ENCODE measurements at regions not wholly inside any gene's neighbourhood (a gene's known extent, or its start where the extent isn't known, plus 50 kb on each side); places are given as distances from the start of the nearest gene placed in this dataset.

DNA sequence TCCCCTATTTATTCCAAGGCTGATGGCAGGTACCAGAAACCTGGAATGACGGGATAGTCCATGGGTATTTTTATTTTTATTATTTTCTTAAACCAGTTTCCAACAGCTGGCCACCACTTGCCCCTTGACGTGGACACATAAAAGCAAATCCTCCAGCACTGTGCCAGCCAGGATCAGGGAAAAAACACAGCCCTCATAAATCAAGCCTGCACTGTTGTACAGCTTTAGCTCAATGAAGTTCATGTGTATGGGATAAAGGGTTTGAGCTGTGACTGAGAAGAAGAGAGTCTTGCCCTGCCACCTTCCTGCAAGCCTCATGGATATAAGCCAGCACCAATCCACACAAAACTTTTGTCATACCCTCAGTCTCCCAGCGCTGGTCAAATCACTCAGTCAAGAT is 303.8 kb upstream of the SPAG17 start:
- no peak for ATAC-seq
- intact Hi-C loops (cut with micrococcal nuclease), result no loop called here

DNA sequence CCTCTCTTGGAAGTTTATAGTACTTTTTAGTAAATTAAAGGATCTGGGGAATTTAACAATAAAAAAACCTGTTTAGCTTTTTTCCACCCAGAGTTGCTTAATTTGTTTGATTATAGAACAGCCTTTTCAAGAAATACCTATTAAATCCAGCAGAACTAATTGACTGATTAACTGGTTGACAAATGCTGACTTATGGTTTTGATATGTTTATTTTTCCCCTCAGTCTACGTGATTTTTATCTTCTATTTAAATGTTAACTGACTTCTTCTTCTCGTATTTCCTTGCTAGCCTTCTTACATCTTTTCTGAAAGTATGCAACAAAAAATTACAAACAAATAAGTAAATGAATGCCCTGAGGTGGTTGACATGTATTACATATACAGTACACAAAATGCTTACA is 302.9 kb upstream of the SPAG17 start:
- Mint-ChIP-seq H3K9me3 (peaks cover 23 to 25% of the 10 kb centered on the region in 2 donors), H3K36me3 (peaks cover 7% of the 10 kb centered on the region), H3K27me3 (ENCODE audit: low read depth in 2 of 2) (no peaks in the 10 kb centered on the region), H3K27ac (no peak overlapping the region), H3K4me3 (no peak overlapping the region), H3K4me1 (no peaks in the 10 kb centered on the region)
- Histone ChIP-seq H3K27ac (ENCODE audit: low read length) (no peak overlapping the region), H3K36me3 (ENCODE audit: control insufficient read depth, insufficient read depth, low read length) (no peaks in the 10 kb centered on the region), H3K4me3 (ENCODE audit: low read length) (no peak overlapping the region), H3K27me3 (ENCODE audit: control insufficient read depth, insufficient read depth, low read length) (no peaks in the 10 kb centered on the region), H3K4me1 (ENCODE audit: control insufficient read depth, insufficient read depth, low read length) (no peaks in the 10 kb centered on the region), H3K9me3 (ENCODE audit: control insufficient read depth, insufficient read depth, low read length) (peaks cover 2% of the 10 kb centered on the region)
- intact Hi-C loops (cut with micrococcal nuclease), result no loop called here
- DNase-seq, result no peak
- TF ChIP-seq, protein P1, sequence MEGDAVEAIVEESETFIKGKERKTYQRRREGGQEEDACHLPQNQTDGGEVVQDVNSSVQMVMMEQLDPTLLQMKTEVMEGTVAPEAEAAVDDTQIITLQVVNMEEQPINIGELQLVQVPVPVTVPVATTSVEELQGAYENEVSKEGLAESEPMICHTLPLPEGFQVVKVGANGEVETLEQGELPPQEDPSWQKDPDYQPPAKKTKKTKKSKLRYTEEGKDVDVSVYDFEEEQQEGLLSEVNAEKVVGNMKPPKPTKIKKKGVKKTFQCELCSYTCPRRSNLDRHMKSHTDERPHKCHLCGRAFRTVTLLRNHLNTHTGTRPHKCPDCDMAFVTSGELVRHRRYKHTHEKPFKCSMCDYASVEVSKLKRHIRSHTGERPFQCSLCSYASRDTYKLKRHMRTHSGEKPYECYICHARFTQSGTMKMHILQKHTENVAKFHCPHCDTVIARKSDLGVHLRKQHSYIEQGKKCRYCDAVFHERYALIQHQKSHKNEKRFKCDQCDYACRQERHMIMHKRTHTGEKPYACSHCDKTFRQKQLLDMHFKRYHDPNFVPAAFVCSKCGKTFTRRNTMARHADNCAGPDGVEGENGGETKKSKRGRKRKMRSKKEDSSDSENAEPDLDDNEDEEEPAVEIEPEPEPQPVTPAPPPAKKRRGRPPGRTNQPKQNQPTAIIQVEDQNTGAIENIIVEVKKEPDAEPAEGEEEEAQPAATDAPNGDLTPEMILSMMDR (IDR thresholded peaks at IDR 0.05), result no peak
- no peak for ATAC-seq
- 80% methylated on average over 1 of the region's 2 CpGs for WGBS (ENCODE audit: insufficient coverage)

More for the DNA sequence above, 303.8 kb upstream of the SPAG17 start:
- 94% methylated on average over 2 of the region's 3 CpGs for WGBS (ENCODE audit: insufficient coverage)
- H3K36me3 ChIP-seq (ENCODE audit: control insufficient read depth, insufficient read depth, low read length), result no peaks in the 10 kb centered on the region
- H3K27me3 Mint-ChIP-seq (ENCODE audit: low read depth in 2 of 2), result no peaks in the 10 kb centered on the region
- no peak overlapping the region for H3K4me3 ChIP-seq (ENCODE audit: low read length)
- H3K9me3 ChIP-seq (ENCODE audit: control insufficient read depth, insufficient read depth, low read length), result peaks cover under 1% of the 10 kb centered on the region
- H3K4me1 Mint-ChIP-seq, result no peaks in the 10 kb centered on the region
- H3K27ac Mint-ChIP-seq, result no peak overlapping the region
- H3K36me3 Mint-ChIP-seq, result peaks cover 7% of the 10 kb centered on the region
- TF ChIP-seq, protein P1 (IDR thresholded peaks at IDR 0.05), result no peak
- no peak overlapping the region for H3K4me3 Mint-ChIP-seq
- peaks cover 23% of the 10 kb centered on the region in 2 donors for H3K9me3 Mint-ChIP-seq
- no peak overlapping the region for H3K27ac ChIP-seq (ENCODE audit: low read length)
- no peaks in the 10 kb centered on the region for H3K4me1 ChIP-seq (ENCODE audit: control insufficient read depth, insufficient read depth, low read length)
- H3K27me3 ChIP-seq (ENCODE audit: control insufficient read depth, insufficient read depth, low read length), result no peaks in the 10 kb centered on the region
- DNase-seq, result no peak

DNA sequence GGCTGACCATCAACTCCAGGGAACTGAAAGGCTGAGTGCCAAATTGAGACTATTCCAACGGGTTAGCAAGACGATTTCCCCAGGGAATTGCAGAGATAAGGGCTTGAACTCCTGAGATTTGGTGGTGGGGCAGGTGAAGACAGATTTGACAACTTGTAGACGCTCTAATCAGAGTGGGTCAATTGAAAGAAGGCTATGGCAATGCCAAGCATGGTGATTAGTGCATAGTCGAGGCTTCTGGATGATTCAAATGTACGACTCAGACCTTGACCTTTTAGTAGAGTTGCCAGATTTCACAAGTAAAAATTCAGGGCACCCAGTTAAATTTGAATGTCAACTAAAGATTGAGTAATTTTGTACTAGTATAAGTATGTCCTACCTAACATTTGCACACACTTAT is 302.1 kb upstream of the SPAG17 start:
- ATAC-seq, result no peak
- TF ChIP-seq, protein P1 (IDR thresholded peaks at IDR 0.05), result no peak
- Histone ChIP-seq H3K4me3 (ENCODE audit: low read length) (no peak overlapping the region), H3K36me3 (ENCODE audit: control insufficient read depth, insufficient read depth, low read length) (no peaks in the 10 kb centered on the region), H3K27me3 (ENCODE audit: control insufficient read depth, insufficient read depth, low read length) (no peaks in the 10 kb centered on the region), H3K27ac (ENCODE audit: low read length) (no peak overlapping the region), H3K9me3 (ENCODE audit: control insufficient read depth, insufficient read depth, low read length) (peaks cover 2% of the 10 kb centered on the region), H3K4me1 (ENCODE audit: control insufficient read depth, insufficient read depth, low read length) (no peaks in the 10 kb centered on the region)
- H3K4me3 Mint-ChIP-seq, result no peak overlapping the region
- intact Hi-C loops (cut with micrococcal nuclease), result no loop called here
- no peaks in the 10 kb centered on the region for H3K36me3 Mint-ChIP-seq
- no peak for DNase-seq
- no peak overlapping the region for H3K27ac Mint-ChIP-seq
- H3K9me3 Mint-ChIP-seq, result peaks cover 23% of the 10 kb centered on the region in 2 donors
- H3K4me1 Mint-ChIP-seq, result no peaks in the 10 kb centered on the region
- no peaks in the 10 kb centered on the region for H3K27me3 Mint-ChIP-seq (ENCODE audit: low read depth in 2 of 2)
- 76% methylated on average over 5 of the region's 5 CpGs for WGBS (ENCODE audit: insufficient coverage)

DNA sequence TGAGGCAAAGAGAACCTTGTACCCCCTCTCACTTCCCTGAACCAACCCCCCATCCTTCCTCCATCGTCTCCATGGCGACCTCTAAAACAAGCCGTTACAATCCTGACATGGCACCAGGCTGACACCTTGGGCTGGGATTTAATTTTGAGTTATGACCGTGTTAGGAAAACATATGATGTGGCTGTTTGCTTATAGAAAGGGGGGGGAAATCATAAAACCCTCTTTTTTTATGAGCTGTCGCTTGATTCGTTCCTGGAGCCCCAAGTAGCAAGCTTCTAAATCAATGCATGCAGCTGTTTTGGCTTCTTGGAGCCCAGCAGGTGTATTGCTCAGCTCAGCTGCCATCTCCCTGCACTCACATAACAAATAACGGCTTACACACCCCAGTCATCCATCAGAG is 301.2 kb upstream of the SPAG17 start:
- WGBS (ENCODE audit: insufficient coverage), result 67% methylated on average over 5 of the region's 7 CpGs
- Mint-ChIP-seq H3K9me3 (peaks cover 23 to 24% of the 10 kb centered on the region in 2 donors), H3K36me3 (no peaks in the 10 kb centered on the region), H3K27me3 (ENCODE audit: low read depth in 2 of 2) (no peaks in the 10 kb centered on the region), H3K4me3 (no peak overlapping the region), H3K4me1 (no peaks in the 10 kb centered on the region), H3K27ac (no peak overlapping the region)
- ATAC-seq (no peak), DNase-seq (no peak)
- Histone ChIP-seq H3K27me3 (ENCODE audit: control insufficient read depth, insufficient read depth, low read length) (no peaks in the 10 kb centered on the region), H3K27ac (ENCODE audit: low read length) (no peak overlapping the region), H3K4me1 (ENCODE audit: control insufficient read depth, insufficient read depth, low read length) (no peaks in the 10 kb centered on the region), H3K9me3 (ENCODE audit: control insufficient read depth, insufficient read depth, low read length) (peaks cover 2% of the 10 kb centered on the region), H3K4me3 (ENCODE audit: low read length) (no peak overlapping the region), H3K36me3 (ENCODE audit: control insufficient read depth, insufficient read depth, low read length) (no peaks in the 10 kb centered on the region)
- intact Hi-C loops (cut with micrococcal nuclease), result no loop called here
- TF ChIP-seq, protein P1 (IDR thresholded peaks at IDR 0.05), result no peak

Measured in natural killer cell (primary cell).